HCT116 (cell line): ENCODE measurements at regions not wholly inside any gene's neighbourhood (a gene's known extent, or its start where the extent isn't known, plus 50 kb on each side); places are given as distances from the start of the nearest gene placed in this dataset.

Experiments used
- CEBPB ChIP-seq: IDR thresholded peaks from 2 replicates; pipeline ENCODE4 v1.6.1; 2012; ENCODE audit warnings: low read depth
- CTCF ChIP-seq, 3 experiments: fragments of 200-600 bp in 1 of 3; sonication (generic) in 1 of 3; IDR thresholded peaks in 2 of 3; conservative IDR thresholded peaks in 1 of 3; 2 replicates each; pipeline ENCODE4 v1.5.1; 2012 to 2017; ENCODE audit warnings: low read depth in 2 of 3, low read length in 2 of 3, antibody characterized with exemption in 1 of 3, borderline replicate concordance in 1 of 3, control low read depth in 1 of 3, mild to moderate bottlenecking in 1 of 3, mixed read lengths in 1 of 3, mixed run types in 1 of 3, moderate library complexity in 1 of 3; ENCODE audit not compliant: insufficient read depth in 1 of 3
- EGR1 ChIP-seq: IDR thresholded peaks from 2 replicates; pipeline ENCODE4 v1.6.1; 2012; ENCODE audit warnings: low read depth
- EZH2 ChIP-seq: fragments of 200-600 bp; sonication (generic); IDR thresholded peaks from 2 replicates; pipeline ENCODE4 v1.6.1; 2017; ENCODE audit warnings: antibody characterized with exemption, mixed run types
- MAX ChIP-seq: IDR thresholded peaks from 2 replicates; pipeline ENCODE4 v1.6.1; 2012
- POLR2A ChIP-seq: IDR thresholded peaks from 2 replicates; pipeline ENCODE4 v1.7.0; 2011; ENCODE audit warnings: borderline replicate concordance; ENCODE audit not compliant: insufficient read depth, insufficient read length; ENCODE audit errors: extremely low read depth
- POLR2AphosphoS5 ChIP-seq: IDR thresholded peaks from 2 replicates; pipeline ENCODE4 v1.6.1; 2011; ENCODE audit warnings: mild to moderate bottlenecking, low read depth, low read length, moderate library complexity
- RAD21 ChIP-seq: IDR thresholded peaks from 2 replicates; pipeline ENCODE4 v1.6.1; 2012; ENCODE audit warnings: low read depth, mild to moderate bottlenecking
- SIN3A ChIP-seq: IDR thresholded peaks from 2 replicates; pipeline ENCODE4 v1.6.1; 2012; ENCODE audit warnings: low read depth
- SP1 ChIP-seq: IDR thresholded peaks from 2 replicates; pipeline ENCODE4 v1.6.1; 2012; ENCODE audit warnings: low read depth
- ZNF274 ChIP-seq: fragments of 200-500 bp; sonication (Bioruptor generic); IDR thresholded peaks from 2 replicates; pipeline ENCODE4 v1.6.1; 2014; ENCODE audit warnings: mild to moderate bottlenecking, low read depth, low read length, inconsistent platforms

GRCh38 chr10:62453274-62453673 lies 79.1 kb downstream of the ZNF365 start:
- TF ChIP-seq ZNF274 (no peak), EGR1 (no peak), EZH2 (no peak), CTCF (IDR thresholded peaks at IDR 0.05 in 2 of 3, conservative IDR thresholded peaks at IDR 0.05 in 1 of 3; ENCODE audit: borderline replicate concordance in 1 of 3, insufficient read depth in 1 of 3, low read depth in 2 of 3, low read length in 2 of 3) (no peak), POLR2A (no peak), POLR2AphosphoS5 (no peak), MAX (no peak), SP1 (no peak), CEBPB (no peak), RAD21 (no peak), SIN3A (no peak)
